Activated CD4-positive, alpha-beta T cell treated with anti-CD3 and anti-CD28 coated beads, Interleukin-2, amount 50 U/mL, for 16 hours (primary cell): ENCODE measurements at regions not wholly inside any gene's neighbourhood (a gene's known extent, or its start where the extent isn't known, plus 50 kb on each side); places are given as distances from the start of the nearest gene placed in this dataset.

Source experiments
- DNase-seq: peaks from one replicate; pipeline ENCODE4 v3.0.0-alpha.2; 2020

DNA sequence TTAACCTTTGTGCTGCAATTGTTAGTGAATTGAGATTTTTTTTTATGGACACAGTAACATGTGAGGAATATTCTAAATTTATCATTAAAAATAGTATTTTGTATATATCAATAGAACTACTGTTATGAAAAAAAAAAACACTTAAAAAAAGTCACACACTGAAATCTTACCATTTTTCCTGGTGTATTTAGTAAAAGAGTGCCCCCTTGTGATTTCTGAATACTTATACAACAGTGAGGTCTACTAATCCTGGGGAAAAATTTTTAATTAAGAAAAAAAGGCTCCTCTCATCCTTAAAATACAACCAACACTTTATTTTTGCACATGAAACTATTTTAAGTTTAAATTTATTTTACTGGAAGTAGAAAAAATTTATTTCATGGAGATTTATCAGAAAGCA lies 56.4 kb upstream of the SPOCK3 start:
- DNase-seq: no peak

DNA sequence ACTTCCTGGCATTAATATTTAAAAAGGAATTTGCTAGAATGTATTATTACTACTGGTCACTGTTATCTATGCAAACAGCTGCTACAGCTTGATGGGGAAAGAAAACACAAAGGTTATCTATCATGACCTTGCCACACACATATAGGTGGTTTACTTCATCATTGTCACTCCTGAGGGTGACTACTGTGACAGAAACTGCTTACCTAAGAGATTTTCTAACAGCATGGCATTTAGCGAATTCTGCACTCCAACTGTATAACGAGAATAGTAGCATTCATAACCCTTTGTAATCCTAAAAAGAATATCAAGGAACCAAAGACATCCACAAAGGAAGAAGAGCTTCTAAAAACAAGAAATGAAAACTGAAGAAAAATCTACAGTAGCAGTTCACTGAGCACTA lies 74.6 kb upstream of the SPOCK3 start:
- DNase-seq: no peak

DNA sequence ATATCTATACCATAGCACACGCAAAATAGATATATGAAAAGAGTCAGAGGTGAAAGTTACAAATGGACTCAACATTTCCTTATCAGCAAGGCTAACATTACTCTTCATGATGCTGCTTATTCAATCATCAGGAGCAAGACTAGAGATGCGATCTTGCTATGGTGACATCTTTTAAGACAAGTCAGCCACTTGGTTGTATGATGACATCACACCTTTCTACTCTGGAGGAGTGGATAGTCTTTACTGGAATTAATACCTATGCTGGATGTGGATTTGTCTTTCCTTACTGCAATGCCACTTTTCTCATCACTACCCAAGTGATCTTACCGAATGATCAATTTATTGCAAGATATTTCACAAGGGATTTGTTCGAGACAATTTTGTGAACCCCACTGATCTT lies 87.0 kb upstream of the SPOCK3 start:
- DNase-seq: no peak

DNA sequence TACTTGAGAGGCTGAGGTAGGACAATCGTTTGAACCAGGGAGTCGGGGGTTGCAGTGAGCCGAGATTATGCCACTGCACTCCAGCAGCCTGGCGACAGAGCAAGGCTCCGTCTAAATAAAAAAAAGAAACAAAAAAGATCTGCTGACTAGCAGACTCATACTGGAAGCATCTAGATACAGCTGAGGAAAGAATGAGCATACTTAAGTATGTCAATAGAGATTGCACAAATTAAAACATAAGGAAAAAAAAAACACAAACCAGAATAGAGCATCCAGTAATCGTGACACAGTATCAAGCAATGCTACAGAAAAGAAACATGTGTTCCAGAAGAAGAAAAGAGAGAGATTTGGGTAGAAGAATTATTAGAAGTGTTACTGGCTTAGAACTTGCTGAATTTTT lies 105.5 kb upstream of the SPOCK3 start:
- no peak for DNase-seq

DNA sequence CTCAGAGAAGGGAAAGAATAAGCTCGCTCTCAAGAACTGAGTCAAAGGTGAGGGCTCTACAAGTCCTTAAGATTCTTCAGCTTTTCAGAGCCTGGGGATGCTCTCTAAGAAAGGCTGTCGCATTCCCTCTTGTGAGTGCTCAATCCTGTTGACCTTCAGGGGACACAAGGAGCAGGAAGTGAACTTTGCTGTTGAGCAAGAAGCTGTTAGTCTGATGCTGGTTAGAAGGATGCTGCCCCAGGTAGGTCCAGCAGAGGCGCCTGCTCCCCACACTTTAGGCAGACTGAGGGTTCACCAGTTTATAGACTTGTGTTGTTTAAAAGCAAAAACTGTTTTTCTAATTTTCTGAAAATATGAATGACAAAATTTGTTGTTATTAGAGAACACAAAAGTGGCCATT lies 125.4 kb upstream of the SPOCK3 start:
- DNase-seq: no peak

DNA sequence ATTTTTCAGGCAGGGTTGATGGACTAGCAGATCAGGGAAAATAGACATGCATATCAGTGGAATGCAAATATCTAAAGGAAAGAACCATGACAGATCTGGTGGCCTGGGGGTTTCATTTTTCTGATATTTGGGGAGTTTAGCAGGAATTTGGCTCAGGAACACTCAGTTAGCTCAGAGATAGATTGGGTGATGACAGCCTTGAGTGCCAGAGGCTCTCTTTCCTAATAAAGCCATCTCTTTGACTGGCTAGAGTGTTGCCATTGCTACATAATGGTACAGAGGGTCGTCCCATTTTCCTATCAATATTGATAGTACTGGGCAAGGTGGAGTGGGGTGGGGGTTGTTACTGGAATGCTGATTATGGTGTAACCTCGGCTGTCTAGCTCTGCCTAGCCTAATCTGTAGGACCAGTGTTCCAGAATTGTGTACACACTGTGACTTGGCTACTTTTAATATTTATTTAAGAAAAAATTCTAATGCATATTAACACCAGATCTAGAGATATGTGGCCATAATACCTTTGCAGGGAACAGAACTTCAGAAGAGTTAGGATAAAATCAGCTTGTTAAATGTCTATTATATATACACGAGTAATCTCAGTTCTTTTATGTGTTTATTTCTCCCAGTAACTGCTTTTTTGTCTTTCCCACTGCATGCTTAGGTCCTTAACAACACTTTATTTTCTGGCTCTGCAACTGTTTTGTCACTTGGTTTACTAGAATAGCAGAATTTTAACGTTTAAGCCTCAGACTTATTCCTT lies 145.0 kb upstream of the SPOCK3 start:
- no peak for DNase-seq

DNA sequence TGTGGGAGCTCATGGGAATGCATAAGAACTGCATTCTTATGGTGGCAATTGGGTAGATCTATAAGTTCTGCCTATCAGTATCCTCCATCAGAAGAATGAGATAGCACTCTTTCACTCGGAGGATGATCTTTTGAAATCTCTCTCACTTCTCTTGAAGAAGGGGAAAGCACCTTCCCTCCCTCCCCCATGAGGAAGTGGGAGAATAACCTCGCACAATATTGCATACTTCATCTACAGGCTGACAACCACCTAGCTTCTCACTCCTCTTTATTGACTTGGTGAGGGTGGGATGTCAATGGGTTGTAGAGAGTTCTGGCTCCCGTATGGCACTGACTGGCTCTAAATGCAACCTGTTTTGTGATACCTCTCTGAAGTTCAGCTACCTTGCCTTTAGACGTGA lies 146.7 kb upstream of the SPOCK3 start:
- no peak for DNase-seq

DNA sequence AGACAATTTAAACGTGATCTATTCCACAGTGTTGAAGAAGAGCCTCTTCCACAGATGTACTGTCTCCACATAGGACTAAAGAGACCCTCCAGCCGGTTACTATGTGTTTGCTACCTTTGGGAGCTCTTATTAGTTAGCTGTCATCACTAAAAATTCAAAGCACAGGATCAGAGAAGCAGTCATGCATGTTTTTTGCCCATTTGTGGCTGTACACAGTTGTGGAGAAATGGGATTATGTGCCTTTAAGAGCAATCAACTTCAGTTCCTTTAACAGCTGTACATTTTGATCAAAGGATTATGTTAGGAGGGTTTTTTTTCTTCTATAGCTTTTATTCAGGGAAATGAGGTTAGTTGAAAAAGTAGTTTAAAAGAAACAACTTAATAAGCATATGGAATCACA lies 149.0 kb upstream of the SPOCK3 start:
- no peak for DNase-seq

DNA sequence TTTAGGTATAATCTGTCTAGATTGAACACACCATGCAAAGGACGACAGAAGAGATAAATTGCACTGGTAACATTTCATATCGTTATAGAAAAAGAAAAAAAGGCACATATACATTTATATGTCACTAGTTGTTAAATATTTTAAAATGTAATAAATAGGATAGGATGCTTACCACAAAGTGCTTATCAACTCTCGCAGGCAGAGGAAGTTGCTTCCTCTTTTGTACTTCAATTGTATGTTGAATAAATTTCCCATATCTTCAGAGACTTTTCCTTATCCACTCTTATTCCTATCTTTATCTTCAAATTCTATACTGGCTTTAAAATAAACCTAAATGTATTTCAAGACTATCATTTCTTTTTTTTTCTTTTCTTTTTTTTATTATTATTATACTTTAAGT lies 163.3 kb upstream of the SPOCK3 start:
- DNase-seq: no peak

DNA sequence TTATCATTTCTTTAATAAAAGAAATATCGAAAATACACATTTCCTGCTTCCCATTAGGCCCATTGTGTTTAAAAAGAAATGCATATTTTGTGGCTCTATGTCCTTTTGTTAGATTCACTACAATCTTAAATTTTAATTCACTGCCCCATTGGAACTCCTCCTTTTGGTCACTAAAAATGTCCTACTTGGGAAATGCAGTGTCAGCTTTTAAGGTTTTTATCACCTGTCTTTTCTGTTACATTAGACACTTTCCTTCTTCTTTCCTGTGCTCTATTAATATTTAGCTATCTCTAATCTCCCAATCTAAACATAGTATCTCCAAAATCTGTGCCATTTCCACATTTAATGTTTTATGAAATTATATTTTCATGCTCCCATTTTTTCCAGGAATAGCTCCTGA lies 164.9 kb upstream of the SPOCK3 start:
- no peak for DNase-seq

DNA sequence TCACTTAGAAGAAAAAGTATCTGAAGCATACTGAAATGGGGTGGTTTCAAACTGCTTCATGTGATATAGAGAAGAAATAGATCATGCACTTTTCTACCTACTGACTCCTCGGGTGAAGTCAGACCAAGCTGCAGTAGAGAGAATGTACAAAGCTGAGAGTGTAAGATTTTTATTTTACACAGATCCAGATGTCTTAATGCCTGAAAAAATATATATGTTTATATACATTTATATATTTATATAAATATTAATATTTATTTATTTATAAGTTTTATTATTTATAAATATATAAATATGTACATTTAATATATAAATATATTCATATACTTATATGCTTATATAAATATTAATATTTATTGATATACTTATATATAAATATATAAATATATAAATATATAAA lies 171.9 kb upstream of the SPOCK3 start:
- DNase-seq: no peak

DNA sequence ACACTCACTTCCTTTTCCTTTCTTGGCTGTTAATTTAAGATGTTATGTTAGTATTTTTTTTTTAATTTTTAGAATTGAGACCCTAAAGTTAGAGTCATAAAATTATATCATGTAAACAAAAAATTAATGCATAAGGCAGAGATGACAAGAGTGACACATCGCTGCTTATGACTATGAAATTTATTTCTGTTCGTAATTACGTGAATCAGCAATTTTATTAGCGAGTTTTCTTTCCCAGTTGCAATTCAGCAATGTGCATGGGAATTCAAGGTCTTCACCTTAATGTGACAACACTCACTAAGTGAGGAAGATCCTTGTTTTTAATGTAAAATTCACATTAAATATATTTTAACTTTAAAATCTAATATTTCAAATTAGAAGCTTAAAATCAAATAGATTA lies 181.2 kb upstream of the SPOCK3 start:
- no peak for DNase-seq

DNA sequence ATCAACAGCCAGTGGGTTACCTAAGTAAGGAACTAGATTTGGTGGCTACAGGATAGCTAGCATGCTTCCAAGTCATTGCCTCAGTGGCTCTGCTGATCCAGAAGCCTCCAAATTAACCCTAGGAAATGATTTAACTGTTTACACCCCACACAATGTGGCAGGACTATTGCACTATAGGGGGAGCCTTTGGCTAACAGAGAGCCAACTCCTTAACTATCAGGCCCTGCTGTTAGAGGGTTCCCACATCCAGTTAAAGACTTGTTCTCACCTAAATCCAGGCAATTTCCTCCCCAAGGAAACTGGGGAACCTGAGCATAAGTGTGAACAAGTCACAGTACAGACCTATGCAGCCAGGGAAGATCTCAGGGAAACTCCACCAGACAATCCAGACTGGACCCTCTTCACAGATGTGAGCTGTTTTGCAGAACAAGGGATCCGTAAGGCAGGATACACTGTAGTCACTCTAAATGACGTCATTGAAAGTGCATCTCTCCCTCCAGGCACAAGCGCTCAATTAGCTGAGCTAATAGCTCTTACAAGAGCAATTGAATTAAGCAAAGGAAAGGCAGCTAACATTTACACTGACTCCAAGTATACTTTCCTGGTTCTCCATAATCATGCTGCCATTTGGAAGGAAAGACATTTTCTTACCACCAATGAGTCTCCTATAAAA lies 185.3 kb upstream of the SPOCK3 start:
- no peak for DNase-seq

DNA sequence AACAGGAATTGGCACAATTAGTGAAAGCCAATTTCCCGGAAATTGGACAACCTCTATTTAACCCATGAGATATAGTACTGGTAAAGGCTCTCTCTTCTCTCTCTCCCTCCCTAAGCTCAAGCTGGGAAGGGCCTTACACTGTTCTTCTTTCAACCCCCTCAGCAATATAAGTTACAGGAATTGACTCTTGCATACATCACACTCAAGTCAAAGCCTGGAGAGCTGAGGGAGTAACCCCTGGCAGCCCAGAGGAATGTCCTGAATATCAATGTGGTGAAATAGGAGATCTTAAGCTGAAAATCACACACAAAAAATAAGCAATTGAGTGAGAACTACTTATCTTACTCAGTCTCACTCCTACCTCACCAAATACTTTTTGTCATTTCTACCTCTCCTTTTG lies 186.9 kb upstream of the SPOCK3 start:
- DNase-seq: no peak

DNA sequence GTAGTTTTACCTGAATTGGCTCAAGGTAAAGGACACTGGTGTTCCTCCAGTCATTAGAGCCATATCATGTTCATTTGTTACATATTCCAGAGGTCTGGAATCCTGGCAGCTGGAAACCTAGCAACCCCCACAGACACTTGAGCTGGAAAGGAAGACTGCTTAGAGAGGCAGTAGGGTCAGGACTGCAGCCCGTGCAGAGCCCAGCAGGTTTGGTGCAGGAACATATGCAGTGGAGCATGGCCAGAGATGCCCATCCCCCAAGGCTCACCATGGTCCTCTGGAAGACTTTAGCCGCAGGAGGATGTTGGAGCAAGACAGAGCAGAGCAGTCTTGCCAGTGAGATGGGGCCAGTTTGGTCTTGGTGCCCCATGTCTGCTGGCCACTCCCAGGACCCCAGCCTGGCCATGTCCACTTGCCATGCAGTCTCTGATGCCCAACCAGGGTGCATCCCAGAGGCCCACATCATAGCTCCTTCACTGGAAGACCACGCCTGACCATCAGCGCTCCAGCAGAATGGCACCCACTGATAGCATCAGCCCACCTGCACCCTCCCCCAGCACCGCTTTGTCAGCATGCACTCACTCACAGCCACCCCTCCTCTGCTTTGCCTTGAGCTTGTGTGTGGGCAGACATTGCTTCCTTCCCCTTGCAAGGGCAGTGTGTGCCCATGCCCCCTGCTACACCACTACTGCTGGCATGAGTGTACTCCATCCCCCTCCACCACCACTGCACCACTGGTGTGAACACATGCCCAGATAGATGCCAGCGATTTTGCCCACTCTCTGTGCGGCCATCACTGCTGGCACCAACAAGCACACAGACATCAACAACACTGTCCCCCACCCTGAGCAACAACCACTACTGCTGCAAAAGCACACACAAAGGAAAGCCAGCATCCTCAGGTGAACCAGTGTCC lies 190.3 kb upstream of the SPOCK3 start:
- DNase-seq: no peak

DNA sequence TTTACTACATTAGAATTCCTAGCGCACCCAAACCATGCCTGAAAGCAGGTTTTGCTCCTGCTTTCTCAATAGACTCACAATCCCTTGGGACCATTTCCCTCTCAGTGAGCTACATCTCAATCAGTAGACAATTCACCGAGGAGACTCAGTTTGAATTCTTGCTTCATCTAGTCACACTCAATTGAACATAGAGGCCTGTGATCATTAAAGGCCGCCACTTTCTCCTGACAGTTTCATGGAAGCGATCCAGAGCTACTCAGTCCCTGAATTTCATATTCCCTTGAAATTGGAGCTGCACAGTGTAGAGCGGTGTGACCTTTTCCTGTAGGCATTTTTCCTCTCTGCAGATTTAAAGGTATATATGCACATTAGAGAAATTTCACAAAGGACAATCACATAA lies 193.9 kb upstream of the SPOCK3 start:
- no peak for DNase-seq

DNA sequence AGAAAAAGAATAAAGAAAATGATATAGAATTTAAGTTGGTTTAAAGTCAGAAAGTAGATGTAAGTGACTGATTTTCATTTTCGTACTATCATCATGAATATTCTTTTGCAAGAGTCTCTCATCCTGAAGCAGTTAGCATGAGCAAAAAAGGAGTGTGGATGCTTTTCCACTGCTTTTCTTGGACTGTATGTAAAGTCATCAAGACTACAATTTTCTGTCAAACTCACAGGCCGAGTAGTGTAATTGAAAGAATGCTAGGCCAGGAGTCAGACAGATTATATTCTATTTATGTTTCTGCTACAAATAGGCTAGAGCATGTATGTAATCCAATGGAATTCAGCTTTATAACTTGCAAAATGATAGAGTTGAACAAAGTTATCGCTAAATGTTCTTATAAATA lies 197.1 kb upstream of the SPOCK3 start:
- DNase-seq: no peak

DNA sequence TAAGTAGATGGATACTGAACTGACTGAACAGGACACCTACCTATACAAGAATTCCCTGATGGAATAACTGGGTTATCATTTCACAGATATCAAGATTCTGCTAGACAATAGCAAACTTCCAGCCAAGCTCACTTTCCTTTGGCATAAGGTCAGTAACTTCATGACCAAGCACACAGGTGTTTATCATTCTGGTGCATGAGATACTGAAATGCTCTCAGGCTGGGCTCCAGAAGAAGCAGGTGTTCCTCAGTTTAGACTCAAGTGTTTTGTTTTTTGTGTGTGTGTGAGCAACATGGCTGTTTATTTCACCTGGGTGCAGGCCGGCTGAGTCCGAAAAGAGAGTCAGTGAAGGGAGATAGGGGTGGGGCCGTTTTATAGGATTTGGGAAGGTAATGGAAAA lies 201.5 kb upstream of the SPOCK3 start:
- DNase-seq: no peak

DNA sequence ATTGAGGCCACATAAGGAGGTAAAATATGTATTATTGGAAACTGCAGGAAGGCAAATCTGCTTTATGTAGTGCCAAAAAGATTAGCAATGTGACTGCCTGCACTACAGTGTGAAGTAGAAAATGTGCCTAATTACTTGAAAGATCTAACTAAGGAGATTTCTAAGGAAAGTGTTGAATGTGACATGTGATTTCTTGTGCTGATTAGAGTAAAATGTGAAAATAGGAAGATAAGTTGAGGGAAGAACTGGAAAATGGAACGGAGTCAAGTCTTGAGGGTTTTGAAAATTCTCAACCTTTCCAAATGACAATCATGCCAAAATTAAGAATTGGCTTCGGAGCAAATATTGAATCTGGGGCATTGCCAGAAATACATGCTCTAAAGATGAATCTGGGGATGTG lies 209.5 kb upstream of the SPOCK3 start:
- no peak for DNase-seq

DNA sequence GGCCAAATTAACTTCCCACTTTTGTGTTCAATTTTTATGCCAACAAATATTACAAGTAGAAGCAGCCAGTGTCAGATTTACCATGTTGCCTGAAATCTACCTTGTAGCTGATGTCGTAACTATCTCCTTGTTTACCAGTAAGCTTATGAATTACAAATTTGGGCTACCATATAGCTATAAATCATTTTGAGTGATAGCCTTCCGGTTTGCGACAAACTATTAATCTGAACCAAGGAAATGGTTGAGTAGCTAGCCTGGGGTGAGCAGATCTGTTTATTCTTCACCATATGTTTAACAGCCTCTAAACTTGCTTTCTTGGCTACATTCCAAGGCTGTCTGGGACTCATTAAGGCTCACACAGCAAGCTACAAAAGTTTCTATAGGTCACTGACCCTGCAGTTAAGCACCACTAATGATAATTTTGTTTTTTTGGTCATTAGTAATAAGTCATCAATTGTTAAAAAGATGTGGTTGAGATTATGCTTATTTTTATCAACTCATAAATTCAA lies 218.7 kb upstream of the SPOCK3 start:
- no peak for DNase-seq

DNA sequence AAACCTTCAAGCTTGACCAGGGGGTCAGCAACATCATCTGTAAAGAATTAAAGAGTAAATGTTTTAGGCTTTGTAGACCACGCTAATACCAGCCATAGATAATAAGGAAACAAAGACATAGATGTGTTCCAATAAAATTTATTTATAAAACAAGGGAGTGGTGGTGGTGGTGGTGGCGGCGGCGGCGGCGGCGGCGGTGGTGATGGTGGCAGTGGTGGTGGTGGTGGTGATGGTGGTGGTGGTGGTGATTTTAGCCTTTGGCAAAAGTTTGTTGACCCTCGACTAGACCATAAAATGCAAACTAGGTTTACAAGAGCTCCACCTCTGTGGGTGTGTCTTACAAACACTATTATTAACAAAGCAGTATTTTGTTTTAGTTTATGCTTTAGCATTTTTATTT lies 222.3 kb upstream of the SPOCK3 start:
- DNase-seq: no peak

DNA sequence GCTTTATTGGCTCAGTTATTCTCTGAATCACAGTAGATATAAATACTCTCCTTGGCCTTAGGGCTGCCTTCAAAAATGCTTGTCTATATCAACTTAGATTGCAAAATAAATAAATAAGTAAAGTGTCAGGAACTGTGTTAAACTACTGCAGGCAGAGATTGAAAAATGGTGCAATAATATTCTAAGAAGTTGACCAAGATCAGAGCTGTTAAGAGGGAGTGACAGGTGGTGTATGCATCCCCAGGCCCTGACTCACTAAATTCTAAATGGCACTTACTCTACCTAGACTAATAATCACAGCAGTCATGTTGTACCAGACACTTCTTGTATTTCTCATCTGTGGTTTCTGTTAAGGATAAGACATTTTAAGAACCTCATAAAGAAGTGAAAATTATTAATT lies 235.1 kb upstream of the SPOCK3 start:
- no peak for DNase-seq

DNA sequence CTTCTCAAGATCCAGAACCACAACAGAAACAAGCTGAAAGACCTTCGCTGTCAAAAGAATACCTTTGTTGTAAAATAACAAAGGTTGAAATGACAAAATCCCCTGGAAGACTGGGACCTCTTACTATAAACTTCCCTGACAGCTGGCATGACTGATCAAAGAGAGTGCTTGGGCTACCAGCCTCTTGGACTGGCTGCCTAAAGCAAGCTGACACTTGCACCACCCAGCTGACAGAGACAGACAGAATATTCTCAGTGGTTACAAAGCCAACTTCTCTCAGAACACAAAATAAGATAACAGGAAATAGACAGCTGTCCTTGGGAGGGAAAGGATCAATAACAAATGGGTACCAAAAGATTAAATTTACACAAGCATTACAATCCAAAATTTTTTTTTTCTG lies 241.7 kb upstream of the SPOCK3 start:
- DNase-seq: no peak

DNA sequence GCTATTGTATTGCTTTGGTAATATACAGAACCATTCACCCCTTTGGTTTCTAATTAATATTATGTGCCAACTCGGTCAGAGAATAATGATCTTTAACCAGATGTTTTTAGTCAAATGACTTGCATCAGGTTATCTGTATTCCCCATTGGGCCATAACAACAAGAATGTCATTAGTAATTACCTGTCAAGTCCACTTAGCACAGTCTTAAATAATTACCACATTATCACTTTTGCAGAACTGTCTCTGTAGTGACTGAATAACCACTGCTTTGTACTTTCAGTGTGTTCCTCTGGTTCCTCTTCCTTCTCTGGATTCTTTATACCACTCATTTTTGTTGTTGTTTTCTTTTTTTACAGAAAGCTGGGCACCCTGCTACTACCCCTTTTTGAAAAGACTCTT lies 257.7 kb upstream of the SPOCK3 start:
- no peak for DNase-seq
